Stimulated activated CD8-positive, alpha-beta memory T cell treated with anti-CD3 and anti-CD28 coated beads, Interleukin-4, amount 100 ng/mL, for 1 hour (primary cell): ENCODE measurements at regions not wholly inside any gene's neighbourhood (a gene's known extent, or its start where the extent isn't known, plus 50 kb on each side); places are given as distances from the start of the nearest gene placed in this dataset.
"Not testable (repeated sequence)": the region's sequence is repeated elsewhere in the genome, so short reads cannot be mapped to it uniquely, and the experiment has no call there.

Source experiments
- DNase-seq, 2 donors: peaks; one replicate each; pipeline ENCODE4 v3.0.0-alpha.2; 2020; ENCODE audit warnings: low read depth in 2 of 2, low spot score in 1 of 2

GRCh38 chr1:67611846-67612245 lies 73.2 kb upstream of the GADD45A start:
- no peak for DNase-seq

- no peak for DNase-seq
Observed at GRCh38 chr1:67612788-67613241, 72.2 kb upstream of the GADD45A start.

GRCh38 chr1:67613479-67613878 lies 71.5 kb upstream of the GADD45A start:
- DNase-seq, result not testable (repeated sequence)

- no peak for DNase-seq
Observed at GRCh38 chr1:67614511-67614934, 70.5 kb upstream of the GADD45A start.

GRCh38 chr1:67615886-67616285 lies 69.1 kb upstream of the GADD45A start:
- no peak for DNase-seq

GRCh38 chr1:67616394-67616985 lies 68.5 kb upstream of the GADD45A start:
- DNase-seq, result no peak

- no peak for DNase-seq
Observed at GRCh38 chr1:67618285-67619018, 66.5 kb upstream of the GADD45A start.

- no peak for DNase-seq
Observed at GRCh38 chr1:67619080-67619479, 65.9 kb upstream of the GADD45A start.

GRCh38 chr1:67623906-67624305 lies 61.1 kb upstream of the GADD45A start:
- no peak for DNase-seq

- no peak for DNase-seq
Observed at GRCh38 chr1:67624680-67625079, 60.3 kb upstream of the GADD45A start.

GRCh38 chr1:67626090-67626860 lies 58.7 kb upstream of the GADD45A start:
- DNase-seq, result no peak

GRCh38 chr1:67626861-67627235 lies 58.2 kb upstream of the GADD45A start:
- DNase-seq, result no peak

GRCh38 chr1:67627336-67627735 lies 57.7 kb upstream of the GADD45A start:
- no peak for DNase-seq

- DNase-seq, result no peak
Observed at GRCh38 chr1:67627906-67628305, 57.1 kb upstream of the GADD45A start.

GRCh38 chr1:67629370-67630075 lies 55.5 kb upstream of the GADD45A start:
- no peak for DNase-seq

- DNase-seq, result no peak
Observed at GRCh38 chr1:67630438-67631045, 54.5 kb upstream of the GADD45A start.

GRCh38 chr1:67632356-67632755 lies 52.6 kb upstream of the GADD45A start:
- DNase-seq, result no peak

- no peak for DNase-seq
Observed at GRCh38 chr1:67632811-67633655, 52.0 kb upstream of the GADD45A start.

GRCh38 chr1:67634396-67634935 lies 50.5 kb upstream of the GADD45A start:
- DNase-seq, result no peak
